22Rv1 (cell line): ENCODE measurements at regions not wholly inside any gene's neighbourhood (a gene's known extent, or its start where the extent isn't known, plus 50 kb on each side); places are given as distances from the start of the nearest gene placed in this dataset.
"Not testable (repeated sequence)": the region's sequence is repeated elsewhere in the genome, so short reads cannot be mapped to it uniquely, and the experiment has no call there.

ENCODE experiments used
- H3K27ac ChIP-seq: fragments of 450-650 bp; 2 replicates; pipeline ENCODE4 v1.5.1; 2017
- CTCF ChIP-seq: fragments of 450-650 bp; IDR thresholded peaks from 2 replicates; pipeline ENCODE4 v1.5.1; 2017; ENCODE audit warnings: mild to moderate bottlenecking
- ZFX ChIP-seq: fragments of 450-650 bp; IDR thresholded peaks from 2 replicates; pipeline ENCODE4 v1.6.1; 2017; ENCODE audit warnings: antibody characterized with exemption, borderline replicate concordance

GRCh38 chr3:177337541-177338331 lies 140.5 kb upstream of the TBL1XR1 start:
- no peak overlapping the region for H3K27ac ChIP-seq

DNA sequence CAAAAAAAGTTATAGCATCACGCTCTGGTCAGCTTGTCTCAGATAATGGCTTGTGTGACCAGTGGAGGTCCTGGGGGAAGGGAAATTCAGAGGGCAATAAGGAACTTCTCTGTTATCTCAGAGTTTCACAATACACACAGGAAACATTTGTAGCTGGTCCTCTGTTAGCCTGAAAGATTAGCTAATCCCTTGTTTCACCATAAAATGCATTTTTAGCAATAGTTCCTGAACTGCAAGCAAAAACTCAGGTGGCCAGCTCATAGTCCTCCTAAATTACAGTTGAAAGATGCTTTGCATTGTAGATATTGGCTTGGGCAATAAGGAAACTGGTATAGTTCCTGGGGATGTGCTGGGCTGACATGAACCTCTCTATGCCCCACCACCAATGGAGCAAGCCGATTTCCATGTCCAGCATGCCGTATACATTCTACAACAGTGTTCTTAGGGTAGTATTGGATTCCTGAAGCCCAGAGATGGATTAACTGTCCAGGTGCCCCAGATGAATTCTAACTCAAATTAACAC lies 141.5 kb upstream of the TBL1XR1 start:
- H3K27ac ChIP-seq, result no peak overlapping the region
- TF ChIP-seq ZFX, result no peak

More at GRCh38 chr3:177337541-177338331, 140.5 kb upstream of the TBL1XR1 start:
- TF ChIP-seq ZFX, result no peak
- TF ChIP-seq CTCF, result no peak

GRCh38 chr3:177339220-177339703 lies 142.0 kb upstream of the TBL1XR1 start:
- H3K27ac ChIP-seq, result not testable (repeated sequence)

GRCh38 chr3:177340243-177340830 lies 143.1 kb upstream of the TBL1XR1 start:
- TF ChIP-seq ZFX (no peak), CTCF (no peak)
- H3K27ac ChIP-seq, result no peak overlapping the region

GRCh38 chr3:177341736-177342419 lies 144.6 kb upstream of the TBL1XR1 start:
- no peak overlapping the region for H3K27ac ChIP-seq
- TF ChIP-seq CTCF (no peak), ZFX (no peak)

- TF ChIP-seq ZFX (no peak), CTCF (no peak)
- no peak overlapping the region for H3K27ac ChIP-seq
Observed at GRCh38 chr3:177343122-177343625, 145.9 kb upstream of the TBL1XR1 start.

DNA sequence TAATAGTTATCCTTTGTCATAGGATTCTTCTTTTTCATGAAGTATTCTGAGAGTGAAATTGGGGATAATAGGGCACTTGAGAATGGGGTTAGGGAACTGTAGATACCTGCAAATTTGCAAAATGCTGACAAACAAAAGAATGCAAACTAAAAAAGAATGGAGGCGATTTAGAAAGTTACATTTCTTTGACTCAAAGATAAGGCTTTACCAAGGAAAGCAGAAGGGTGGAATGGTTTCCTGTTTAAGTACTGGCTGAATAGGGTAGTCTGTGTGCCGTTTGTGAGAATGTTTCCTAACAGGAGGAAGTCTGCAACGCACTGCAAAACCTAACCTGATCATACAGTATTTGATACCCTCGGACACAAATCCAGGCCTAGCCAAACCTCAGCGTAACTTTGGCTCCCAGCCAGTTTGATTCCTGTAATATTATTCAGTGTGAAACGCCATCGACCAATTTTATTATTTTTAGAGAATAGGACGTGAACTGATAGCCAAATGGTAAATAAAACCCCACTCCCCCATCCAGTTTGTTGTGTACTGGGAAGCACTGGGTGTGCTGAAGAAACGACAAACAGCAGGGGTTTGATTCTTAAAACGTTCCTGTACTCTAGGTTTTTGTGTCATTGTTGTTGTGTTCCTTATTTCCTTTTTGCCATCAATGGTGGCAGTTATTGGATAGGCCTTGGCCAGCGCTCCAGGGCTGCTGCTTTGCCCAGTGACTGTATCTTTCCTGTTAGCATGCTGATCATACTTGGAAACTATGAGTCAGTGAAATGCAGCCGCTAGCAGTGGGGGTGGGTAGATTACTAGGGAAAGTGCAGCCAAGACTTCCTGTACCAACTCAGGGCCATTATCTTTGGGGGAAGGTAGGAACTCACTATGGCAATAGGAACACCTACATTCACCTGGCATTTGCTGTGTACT lies 148.0 kb upstream of the TBL1XR1 start:
- TF ChIP-seq CTCF (no peak), ZFX (no peak)
- peak overlapping the region; percentile 67 for H3K27ac ChIP-seq
